GM12892 (cell line): ENCODE measurements at regions not wholly inside any gene's neighbourhood (a gene's known extent, or its start where the extent isn't known, plus 50 kb on each side); places are given as distances from the start of the nearest gene placed in this dataset.
"Not testable (repeated sequence)": the region's sequence is repeated elsewhere in the genome, so short reads cannot be mapped to it uniquely, and the experiment has no call there.

Experiments used
- DNase-seq: peaks from one replicate; pipeline ENCODE4 v3.0.0; 2011; ENCODE audit not compliant: insufficient read length
- FAIRE-seq: peaks from 2 replicates; lab custom pipeline; 2011; peaks lifted over from hg19 to GRCh38; lab: Jason Lieb, UNC
- POLR2A ChIP-seq: IDR thresholded peaks from 2 replicates; pipeline ENCODE4 v1.6.1; 2011; ENCODE audit warnings: low read depth, low read length, control low read depth
- POLR2AphosphoS5 ChIP-seq: IDR thresholded peaks from 2 replicates; pipeline ENCODE4 v1.6.1; 2011; ENCODE audit warnings: low read depth, low read length, control low read depth
- TAF1 ChIP-seq: IDR thresholded peaks from 2 replicates; pipeline ENCODE4 v1.6.1; 2011; ENCODE audit warnings: low read depth, mild to moderate bottlenecking, control low read depth, low read length, borderline replicate concordance

GRCh38 chr1:78254517-78254916 is 208.8 kb downstream of the GIPC2 start:
- FAIRE-seq (no peak), DNase-seq (no peak)
- TF ChIP-seq TAF1 = no peak
- TF ChIP-seq POLR2AphosphoS5 = no peak
- TF ChIP-seq POLR2A = no peak

- FAIRE-seq = no peak
- TF ChIP-seq POLR2AphosphoS5 = no peak
- no peak for TF ChIP-seq POLR2A
- no peak for TF ChIP-seq TAF1
Observed at GRCh38 chr1:78255383-78255782, 209.6 kb downstream of the GIPC2 start.

GRCh38 chr1:78255846-78256245 is 210.1 kb downstream of the GIPC2 start:
- DNase-seq (no peak), FAIRE-seq (no peak)
- TF ChIP-seq TAF1 (no peak), POLR2AphosphoS5 (no peak), POLR2A (no peak)

More at GRCh38 chr1:78255383-78255782, 209.6 kb downstream of the GIPC2 start:
- DNase-seq = no peak

GRCh38 chr1:78263459-78263858 is 217.7 kb downstream of the GIPC2 start:
- TF ChIP-seq TAF1 (no peak), POLR2A (no peak), POLR2AphosphoS5 (no peak)
- DNase-seq (no peak), FAIRE-seq (no peak)

- FAIRE-seq = no peak
- TF ChIP-seq POLR2AphosphoS5 = no peak
- TF ChIP-seq TAF1 = no peak
- no peak for TF ChIP-seq POLR2A
- DNase-seq = no peak
Observed at GRCh38 chr1:78263946-78264345, 218.2 kb downstream of the GIPC2 start.

GRCh38 chr1:78267513-78268218 is 221.9 kb downstream of the GIPC2 start:
- TF ChIP-seq TAF1 = no peak
- TF ChIP-seq POLR2AphosphoS5 = no peak
- TF ChIP-seq POLR2A = no peak
- DNase-seq = no peak
- FAIRE-seq = no peak

GRCh38 chr1:78269591-78269990 is 221.2 kb upstream of the PTGFR start:
- no peak for FAIRE-seq

GRCh38 chr1:78271423-78271822 is 219.4 kb upstream of the PTGFR start:
- not testable (repeated sequence) for DNase-seq, FAIRE-seq

More at GRCh38 chr1:78269591-78269990, 221.2 kb upstream of the PTGFR start:
- DNase-seq = no peak
- TF ChIP-seq POLR2A (no peak), POLR2AphosphoS5 (no peak), TAF1 (no peak)

- no peak for DNase-seq
- TF ChIP-seq POLR2A = no peak
- no peak for TF ChIP-seq TAF1
- no peak for TF ChIP-seq POLR2AphosphoS5
- FAIRE-seq = no peak
Observed at GRCh38 chr1:78274814-78275213, 216.0 kb upstream of the PTGFR start.

GRCh38 chr1:78275456-78275855 is 215.3 kb upstream of the PTGFR start:
- TF ChIP-seq TAF1 (no peak), POLR2AphosphoS5 (no peak), POLR2A (no peak)
- FAIRE-seq = no peak
- no peak for DNase-seq

- DNase-seq = no peak
- no peak for FAIRE-seq
- no peak for TF ChIP-seq TAF1
- no peak for TF ChIP-seq POLR2A
- no peak for TF ChIP-seq POLR2AphosphoS5
Observed at GRCh38 chr1:78275906-78276685, 214.7 kb upstream of the PTGFR start.

GRCh38 chr1:78277253-78277652 is 213.5 kb upstream of the PTGFR start:
- no peak for FAIRE-seq
- DNase-seq = no peak
- TF ChIP-seq POLR2A = no peak
- TF ChIP-seq TAF1 = no peak
- TF ChIP-seq POLR2AphosphoS5 = no peak
